Fibroblast of skin of back (primary cell): ENCODE measurements at regions not wholly inside any gene's neighbourhood (a gene's known extent, or its start where the extent isn't known, plus 50 kb on each side); places are given as distances from the start of the nearest gene placed in this dataset.
A peak's percentile ranks its signal among the peaks of the same experiment; 100 is the strongest.
"Not testable (repeated sequence)": the region's sequence is repeated elsewhere in the genome, so short reads cannot be mapped to it uniquely, and the experiment has no call there.

ENCODE experiments used
- DNase-seq: peaks from one replicate; pipeline ENCODE4 v3.0.0-alpha.2; 2013

DNA sequence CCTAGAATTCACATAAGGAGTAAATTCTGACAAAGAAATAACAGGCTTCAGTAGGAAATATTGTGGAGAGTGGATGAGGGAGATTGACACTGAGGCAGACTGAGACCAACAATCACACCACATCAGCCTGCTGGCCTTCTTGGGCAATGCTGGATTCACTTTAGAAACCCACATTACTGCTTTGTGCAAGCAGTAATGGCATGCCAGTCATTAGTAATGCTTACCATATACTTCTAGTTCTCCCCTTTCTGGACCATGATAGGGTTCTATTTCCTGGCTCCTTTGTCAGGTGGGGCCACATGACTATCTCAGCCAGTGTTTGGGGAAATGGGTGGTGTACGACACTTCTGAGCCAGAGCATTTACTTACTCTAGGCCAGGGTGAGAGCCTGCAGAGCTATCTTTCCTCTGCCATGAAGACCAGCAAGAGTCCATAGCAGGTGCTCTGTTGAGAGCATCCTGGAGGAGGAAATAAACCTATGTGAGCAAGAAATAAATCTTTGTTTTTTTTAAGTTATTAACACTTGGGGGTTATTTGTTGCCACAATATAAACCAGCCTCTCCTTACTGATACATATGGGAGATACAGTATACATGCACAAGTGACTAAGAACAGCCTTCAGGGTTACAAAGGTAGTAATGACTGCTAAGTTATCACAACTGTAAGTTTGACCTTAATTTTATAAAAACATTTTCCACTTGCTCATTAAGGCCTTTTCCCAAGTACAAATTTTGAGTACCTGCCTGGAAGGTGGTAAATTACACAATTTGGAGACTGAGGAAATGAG is 89.3 kb upstream of the TANK start:
- no peak for DNase-seq

DNA sequence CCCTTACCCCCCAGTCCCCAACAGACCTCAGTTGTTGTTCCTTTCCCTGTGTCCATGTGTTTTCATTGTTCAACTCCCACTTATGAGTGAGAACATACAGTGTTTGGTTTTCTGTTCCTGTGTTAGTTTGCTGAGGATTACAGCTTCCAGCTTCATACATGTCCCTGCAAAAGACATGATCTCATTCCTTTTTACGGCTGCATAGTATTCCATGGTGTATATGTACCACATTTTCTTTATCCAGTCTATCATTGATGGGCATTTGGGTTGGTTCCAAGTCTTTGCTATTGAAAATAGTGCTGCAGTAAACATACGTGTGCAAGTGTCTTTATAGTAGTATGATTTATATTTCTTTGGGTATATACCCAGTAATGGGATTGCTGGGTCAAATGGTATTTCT is 87.8 kb upstream of the TANK start:
- DNase-seq: not testable (repeated sequence)

- no peak for DNase-seq
Measured at GRCh38 chr2:161075701-161076100, 84.5 kb upstream of the TANK start.

GRCh38 chr2:161076936-161077335 is 83.3 kb upstream of the TANK start:
- no peak for DNase-seq

DNA sequence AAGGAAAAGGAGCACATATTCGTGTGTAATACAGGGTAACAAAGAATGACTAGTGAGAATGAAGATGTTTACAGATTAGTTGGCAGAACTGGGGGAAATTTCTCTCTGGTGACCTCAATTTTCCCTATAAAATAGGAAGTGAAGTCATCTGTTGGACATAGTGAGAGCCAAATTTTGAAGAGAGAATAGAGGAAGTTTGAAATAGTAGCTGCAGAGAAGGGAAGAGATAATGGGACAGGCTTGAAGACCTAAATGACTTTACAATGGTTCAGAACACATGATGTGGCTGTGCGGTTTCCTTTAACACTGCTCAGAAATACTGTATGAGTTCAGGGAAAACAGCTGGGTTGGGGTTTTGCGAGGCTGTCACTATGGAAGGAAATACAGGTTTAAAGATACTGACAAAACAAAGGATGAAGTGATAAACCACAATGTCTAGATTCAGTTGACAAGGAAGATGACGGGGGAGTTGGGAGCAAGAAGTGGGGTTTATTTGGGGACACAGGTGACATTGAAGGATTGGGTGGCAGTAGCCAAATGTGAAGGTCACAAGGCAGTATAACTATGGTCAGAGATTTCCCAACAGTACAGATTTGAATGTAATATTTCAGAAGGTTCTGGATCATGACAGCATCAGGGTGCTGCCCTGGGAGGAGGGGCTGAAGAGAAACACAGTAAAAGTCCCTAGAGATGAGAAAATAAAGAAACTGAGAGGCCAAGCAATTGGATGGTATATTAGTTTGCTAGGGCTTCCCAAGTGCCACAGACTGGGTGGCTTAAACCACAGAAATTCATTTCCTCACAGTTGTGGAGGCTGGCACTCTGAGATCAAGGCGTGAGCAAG is 82.6 kb upstream of the TANK start:
- DNase-seq: peak; percentile 30

DNA sequence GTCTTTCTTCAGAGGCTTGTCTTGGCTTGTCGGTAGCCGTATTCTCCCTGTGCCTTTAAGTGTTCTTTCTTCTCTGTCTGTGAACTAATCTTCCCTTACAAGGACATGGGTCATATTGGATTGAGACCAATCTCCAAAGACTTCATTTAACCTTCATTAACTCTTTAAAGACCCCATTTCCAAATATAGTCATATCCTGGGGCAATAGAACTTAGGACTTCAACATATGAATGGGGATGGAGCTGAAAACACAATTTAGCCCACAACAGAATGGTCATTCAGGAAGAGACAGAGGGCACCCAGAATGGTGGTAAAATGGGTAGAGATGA is 82.1 kb upstream of the TANK start:
- DNase-seq: no peak

DNA sequence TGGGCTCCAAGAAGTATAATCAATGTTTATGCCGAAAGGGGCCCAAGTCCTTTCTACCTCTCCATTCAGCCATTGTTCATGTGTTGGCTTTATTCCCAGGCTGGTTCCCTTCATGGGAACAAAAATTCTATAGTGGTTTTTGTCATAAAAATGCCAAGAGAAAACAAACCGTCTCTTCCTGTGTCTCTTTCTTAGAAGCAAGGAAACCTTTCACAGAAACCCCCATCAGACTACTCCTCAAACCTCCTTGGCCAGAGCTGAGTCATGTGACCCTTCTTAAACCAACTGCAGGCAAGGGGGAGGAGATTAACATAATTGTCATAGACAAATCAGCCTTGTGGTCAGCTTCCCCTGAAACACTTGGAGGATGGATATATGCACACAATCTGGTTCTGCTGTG is 75.1 kb upstream of the TANK start:
- DNase-seq: peak; percentile 54

GRCh38 chr2:161088658-161089350 is 71.4 kb upstream of the TANK start:
- DNase-seq: no peak

GRCh38 chr2:161090411-161090810 is 69.8 kb upstream of the TANK start:
- peak; percentile 50 for DNase-seq

- DNase-seq: no peak
Measured at GRCh38 chr2:161095314-161095713, 64.9 kb upstream of the TANK start.

DNA sequence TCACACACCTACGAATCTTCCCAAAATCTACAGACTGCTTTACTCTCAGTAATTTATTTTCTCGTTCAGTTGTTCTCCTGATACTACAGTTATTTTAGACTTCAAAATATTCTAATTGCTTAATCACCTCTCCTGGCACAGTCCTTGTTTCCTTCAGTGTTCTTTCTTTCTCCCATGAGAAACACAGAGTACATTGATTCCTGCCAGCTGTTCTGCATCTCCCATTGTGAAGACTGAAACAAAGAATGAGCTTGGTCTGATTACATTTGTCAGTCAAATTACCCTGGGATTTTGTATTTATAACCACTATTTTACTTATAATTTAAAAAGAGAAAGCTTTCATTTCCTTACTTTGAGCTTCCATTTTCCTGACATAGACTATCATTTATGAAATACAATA is 63.9 kb upstream of the TANK start:
- no peak for DNase-seq

- DNase-seq: no peak
Measured at GRCh38 chr2:161097157-161097556, 63.1 kb upstream of the TANK start.

- no peak for DNase-seq
Measured at GRCh38 chr2:161100211-161100895, 59.9 kb upstream of the TANK start.

GRCh38 chr2:161101406-161101805 is 58.8 kb upstream of the TANK start:
- peak; percentile 43 for DNase-seq

DNA sequence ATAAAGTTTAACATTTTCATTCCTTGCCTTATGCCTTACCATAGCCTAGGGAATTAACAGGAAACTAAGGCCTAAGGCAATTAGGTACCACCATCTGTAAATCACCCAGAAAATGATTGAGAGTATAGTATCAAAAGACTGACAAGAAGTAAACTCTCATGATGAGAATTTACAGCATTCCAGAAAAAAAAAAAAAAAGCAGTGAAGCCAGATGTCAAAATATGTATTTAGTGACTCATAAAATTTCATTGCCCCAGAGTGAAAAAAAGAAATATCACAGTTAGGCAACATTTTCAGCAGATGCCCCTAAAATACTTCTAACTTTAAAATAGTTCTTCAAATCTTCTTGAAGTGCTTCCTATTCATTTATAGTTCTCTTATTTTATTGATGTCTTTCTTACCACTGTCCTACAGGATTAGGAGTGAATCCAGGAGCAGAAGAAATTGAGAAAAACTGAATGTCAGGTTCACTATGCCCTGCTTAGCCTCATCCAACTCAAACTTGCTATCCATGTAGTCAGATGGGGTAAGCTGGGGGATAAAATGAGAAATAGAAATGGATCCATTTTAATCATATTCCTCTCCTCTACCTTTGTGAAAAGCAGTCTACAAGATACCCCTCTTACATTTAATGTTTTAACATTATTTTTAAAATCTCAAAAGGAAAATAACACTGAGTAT is 57.3 kb upstream of the TANK start:
- DNase-seq: peak; percentile 73

DNA sequence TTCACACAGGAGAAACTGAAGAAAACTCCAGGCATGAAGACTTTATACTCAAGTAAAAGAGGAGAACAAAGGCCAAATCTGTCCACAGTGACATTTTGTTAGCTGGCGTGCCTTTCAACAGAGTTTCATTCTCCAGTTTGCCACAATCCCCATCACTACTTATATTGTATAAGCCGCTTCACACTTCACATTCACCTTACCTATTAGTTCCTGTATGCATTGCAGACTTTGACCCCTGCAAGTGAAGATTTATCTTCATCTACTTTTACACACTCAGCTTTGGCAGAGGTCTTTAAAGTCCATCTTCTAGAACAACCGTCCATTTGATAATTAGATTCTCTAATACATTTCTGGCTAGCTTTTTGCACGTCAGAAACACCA is 56.8 kb upstream of the TANK start:
- DNase-seq: no peak

DNA sequence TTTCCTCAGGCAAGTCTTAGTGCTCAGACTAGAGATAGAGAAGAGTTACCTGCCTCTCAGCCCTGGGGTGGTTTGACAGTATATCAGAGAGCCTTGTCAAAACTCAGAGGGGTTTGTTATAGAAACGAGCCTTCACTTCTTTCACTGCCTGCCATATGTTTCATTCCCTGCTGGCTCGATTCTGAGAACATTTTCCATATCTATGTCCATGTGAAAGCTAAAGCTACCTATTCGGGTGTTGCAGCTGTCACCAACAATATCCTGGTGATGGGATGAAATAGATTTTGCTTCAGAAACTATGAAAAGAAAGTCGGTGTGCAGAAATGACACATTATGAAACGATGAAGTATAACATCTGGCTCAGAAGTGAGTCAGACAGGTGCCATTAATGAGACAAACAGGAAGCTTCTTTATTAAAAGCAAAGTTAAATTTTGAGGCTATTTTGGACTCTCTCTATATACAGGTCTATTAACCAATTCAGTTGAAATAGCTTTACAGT is 56.1 kb upstream of the TANK start:
- DNase-seq: no peak

DNA sequence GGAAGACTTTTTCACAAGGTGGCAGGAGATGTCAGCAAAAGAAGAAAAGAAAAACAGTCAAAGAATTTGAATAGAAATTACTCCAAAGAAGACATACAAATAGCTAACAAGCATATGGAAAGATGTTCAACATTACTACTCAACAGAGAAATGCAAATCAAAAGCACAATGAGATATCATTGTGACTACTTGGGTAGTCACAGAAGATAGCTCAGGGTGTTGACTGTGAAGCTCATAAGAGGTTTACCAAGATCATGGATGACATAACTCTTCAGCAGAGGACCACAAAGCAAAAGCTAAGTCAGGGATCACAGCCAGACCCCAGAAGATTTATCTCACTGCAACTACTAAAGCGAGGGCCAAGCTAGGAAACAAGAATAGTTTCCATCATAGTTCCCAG is 53.0 kb upstream of the TANK start:
- DNase-seq: no peak
